SU-DHL-6 (cell line): ENCODE measurements at regions not wholly inside any gene's neighbourhood (a gene's known extent, or its start where the extent isn't known, plus 50 kb on each side); places are given as distances from the start of the nearest gene placed in this dataset.

Source experiments
- H2AFZ ChIP-seq: fragments of 200-600 bp; sonication (generic); 2 replicates; pipeline ENCODE4 v1.6.1; 2014; ENCODE audit warnings: low read depth, mild to moderate bottlenecking, moderate library complexity, mixed read lengths, antibody characterized with exemption, low read length; ENCODE audit not compliant: severe bottlenecking
- H3F3A ChIP-seq: fragments of 200-600 bp; shearing (Covaris generic); 2 replicates; pipeline ENCODE4 v1.6.0; 2016; ENCODE audit warnings: antibody characterized with exemption, mild to moderate bottlenecking; ENCODE audit not compliant: insufficient read depth
- H3K27ac ChIP-seq: fragments of 200-600 bp; sonication (generic); 2 replicates; pipeline ENCODE4 v1.5.1; 2016; ENCODE audit warnings: low read depth, mild to moderate bottlenecking, low read length, moderate library complexity, mixed read lengths
- H3K27me3 ChIP-seq: fragments of 200-600 bp; sonication (generic), shearing (Covaris generic); 2 replicates; pipeline ENCODE4 v1.6.0; 2014; ENCODE audit warnings: mild to moderate bottlenecking, low read length
- H3K36me3 ChIP-seq: fragments of 200-600 bp; sonication (generic); 2 replicates; pipeline ENCODE4 v1.6.1; 2014; ENCODE audit warnings: mild to moderate bottlenecking, low read length, mixed read lengths
- H3K4me2 ChIP-seq: fragments of 300-600, 200-600 bp; shearing (Covaris generic), sonication (generic); 2 replicates; pipeline ENCODE4 v1.6.0; 2014; ENCODE audit warnings: low read length, low read depth, mild to moderate bottlenecking; ENCODE audit not compliant: poor library complexity, severe bottlenecking
- H3K4me3 ChIP-seq: fragments of 200-600 bp; sonication (generic); 2 replicates; pipeline ENCODE4 v1.5.1; 2014; ENCODE audit warnings: antibody characterized with exemption, low read length, mild to moderate bottlenecking, mixed read lengths; ENCODE audit not compliant: insufficient read depth, poor library complexity, severe bottlenecking
- H3K79me2 ChIP-seq: fragments of 200-600 bp; sonication (generic); 2 replicates; pipeline ENCODE4 v1.6.1; 2014; ENCODE audit warnings: mild to moderate bottlenecking, low read length, moderate library complexity; ENCODE audit not compliant: insufficient read depth
- H3K9ac ChIP-seq: fragments of 200-600 bp; sonication (generic); 2 replicates; pipeline ENCODE4 v1.7.0; 2014; ENCODE audit warnings: mild to moderate bottlenecking, low read length
- H3K9me2 ChIP-seq: fragments of 200-600 bp; sonication (generic); replicated peaks from 2 replicates; pipeline ENCODE4 v1.6.1; 2014; ENCODE audit warnings: low read length; ENCODE audit not compliant: insufficient read depth
- H3K9me3 ChIP-seq: fragments of 200-600 bp; sonication (generic); 2 replicates; pipeline ENCODE4 v1.6.1; 2014; ENCODE audit warnings: low read length, mixed read lengths; ENCODE audit not compliant: insufficient read depth
- H4K20me1 ChIP-seq: fragments of 200-600 bp; sonication (generic); 2 replicates; pipeline ENCODE4 v1.6.1; 2014; ENCODE audit warnings: low read depth, mild to moderate bottlenecking, antibody characterized with exemption, low read length, moderate library complexity, mixed read lengths
- EZH2phosphoT487 ChIP-seq: fragments of 200-600 bp; sonication (generic), shearing (Covaris generic); conservative IDR thresholded peaks from 2 replicates; pipeline ENCODE4 v1.6.1; 2018; ENCODE audit warnings: mild to moderate bottlenecking, antibody characterized with exemption, low read length, moderate library complexity, mixed read lengths
- TF ChIP-seq, protein P1 (sequence below): fragments of 200-600 bp; sonication (generic); IDR thresholded peaks from one replicate; pipeline ENCODE4 v1.5.1; 2017; ENCODE audit warnings: antibody characterized with exemption, mild to moderate bottlenecking, low read length, moderate library complexity; ENCODE audit not compliant: insufficient read depth, poor library complexity, severe bottlenecking

DNA sequence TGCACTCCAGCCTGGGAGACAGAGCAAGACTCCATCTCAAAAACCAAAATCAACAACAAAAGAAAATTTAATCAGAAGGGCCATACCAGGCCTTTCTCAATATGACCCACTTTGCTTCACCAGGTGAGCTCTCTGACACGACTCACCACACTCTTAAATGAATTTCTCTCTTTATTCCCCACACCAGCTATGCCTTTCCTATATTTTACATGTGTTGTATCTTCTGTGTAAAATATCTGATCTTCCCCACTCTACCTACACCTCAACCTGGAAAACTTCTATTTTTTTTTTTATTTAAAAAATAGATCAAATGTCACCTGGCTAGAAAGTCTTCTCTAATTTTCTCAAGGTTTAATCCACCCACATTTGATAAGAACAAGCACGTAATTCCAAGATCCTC lies 77.6 kb upstream of the SLC39A8 start:
- Histone ChIP-seq H3K27ac (no peak overlapping the region), H3F3A (no peaks in the 10 kb centered on the region), H3K36me3 (no peaks in the 10 kb centered on the region), H4K20me1 (no peaks in the 10 kb centered on the region), H3K9me2 (no peaks in the 10 kb centered on the region), H3K4me3 (no peak overlapping the region), H3K79me2 (no peaks in the 10 kb centered on the region), H3K4me2 (no peak overlapping the region), H3K27me3 (no peaks in the 10 kb centered on the region), H2AFZ (no peak overlapping the region), H3K9me3 (no peaks in the 10 kb centered on the region), H3K9ac (no peak overlapping the region)
- TF ChIP-seq, protein P1, sequence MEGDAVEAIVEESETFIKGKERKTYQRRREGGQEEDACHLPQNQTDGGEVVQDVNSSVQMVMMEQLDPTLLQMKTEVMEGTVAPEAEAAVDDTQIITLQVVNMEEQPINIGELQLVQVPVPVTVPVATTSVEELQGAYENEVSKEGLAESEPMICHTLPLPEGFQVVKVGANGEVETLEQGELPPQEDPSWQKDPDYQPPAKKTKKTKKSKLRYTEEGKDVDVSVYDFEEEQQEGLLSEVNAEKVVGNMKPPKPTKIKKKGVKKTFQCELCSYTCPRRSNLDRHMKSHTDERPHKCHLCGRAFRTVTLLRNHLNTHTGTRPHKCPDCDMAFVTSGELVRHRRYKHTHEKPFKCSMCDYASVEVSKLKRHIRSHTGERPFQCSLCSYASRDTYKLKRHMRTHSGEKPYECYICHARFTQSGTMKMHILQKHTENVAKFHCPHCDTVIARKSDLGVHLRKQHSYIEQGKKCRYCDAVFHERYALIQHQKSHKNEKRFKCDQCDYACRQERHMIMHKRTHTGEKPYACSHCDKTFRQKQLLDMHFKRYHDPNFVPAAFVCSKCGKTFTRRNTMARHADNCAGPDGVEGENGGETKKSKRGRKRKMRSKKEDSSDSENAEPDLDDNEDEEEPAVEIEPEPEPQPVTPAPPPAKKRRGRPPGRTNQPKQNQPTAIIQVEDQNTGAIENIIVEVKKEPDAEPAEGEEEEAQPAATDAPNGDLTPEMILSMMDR, result no peak
- TF ChIP-seq EZH2phosphoT487, result no peak

DNA sequence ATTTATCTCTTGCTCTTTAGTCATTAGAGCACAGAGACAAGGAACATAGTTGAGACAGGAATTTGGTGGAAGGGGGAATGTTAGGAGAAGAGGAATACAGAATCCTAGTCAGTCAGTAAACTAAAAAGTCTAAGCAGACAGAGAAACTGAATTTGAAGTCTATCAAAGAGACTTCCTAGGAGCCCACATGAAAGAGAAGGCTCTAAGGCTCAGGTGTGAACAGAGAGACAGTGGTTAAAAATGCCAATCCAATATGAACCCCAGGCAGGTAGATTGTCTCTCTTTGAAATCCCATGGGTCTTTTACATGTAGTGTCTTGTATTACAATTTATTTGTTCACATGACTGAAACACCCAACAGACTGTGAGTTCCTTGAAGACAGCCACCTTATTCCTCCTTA lies 77.8 kb upstream of the NFKB1 start:
- Histone ChIP-seq H3K4me3 (no peak overlapping the region), H2AFZ (no peak overlapping the region), H3K79me2 (no peaks in the 10 kb centered on the region), H3K27ac (no peak overlapping the region), H3K4me2 (no peak overlapping the region), H3F3A (no peaks in the 10 kb centered on the region), H3K36me3 (no peaks in the 10 kb centered on the region), H3K9me2 (no peaks in the 10 kb centered on the region), H3K27me3 (no peaks in the 10 kb centered on the region), H4K20me1 (no peaks in the 10 kb centered on the region), H3K9ac (no peak overlapping the region), H3K9me3 (no peaks in the 10 kb centered on the region)
- TF ChIP-seq, protein P1, result no peak
- no peak for TF ChIP-seq EZH2phosphoT487

DNA sequence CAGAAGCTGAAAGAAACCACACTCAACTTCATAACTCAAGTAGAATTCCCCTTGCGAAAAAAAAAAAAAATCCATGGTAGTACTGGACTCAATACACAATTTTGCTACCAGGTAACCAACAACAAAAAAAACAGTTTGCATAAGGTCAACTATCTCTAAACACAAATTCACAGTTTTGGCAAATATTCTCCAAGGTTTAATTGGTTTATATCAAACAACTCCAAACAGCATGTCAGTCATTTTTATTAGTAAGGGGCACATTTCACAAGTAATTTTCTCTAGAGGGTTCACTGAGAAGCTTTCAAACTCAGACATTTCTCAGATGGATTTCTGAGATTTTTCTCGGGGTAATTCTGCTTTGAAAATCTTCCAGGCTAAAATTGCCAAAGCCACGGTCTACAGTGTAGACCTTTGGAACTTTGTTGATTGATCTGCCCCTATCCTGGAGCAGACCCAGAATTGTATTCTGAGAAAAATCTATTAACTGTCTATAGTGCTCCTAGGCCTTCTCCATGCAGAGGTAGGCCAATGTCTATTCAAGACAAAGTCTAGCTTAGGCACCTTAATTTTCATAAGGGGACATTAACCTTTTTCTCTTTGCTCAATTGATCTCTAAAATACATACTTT lies 73.7 kb upstream of the NFKB1 start:
- H3K4me2 ChIP-seq, result no peak overlapping the region
- H4K20me1 ChIP-seq, result no peaks in the 10 kb centered on the region
- H3F3A ChIP-seq, result no peaks in the 10 kb centered on the region
- no peak overlapping the region for H3K27ac ChIP-seq
- H3K36me3 ChIP-seq, result no peaks in the 10 kb centered on the region
- no peaks in the 10 kb centered on the region for H3K27me3 ChIP-seq
- no peaks in the 10 kb centered on the region for H3K79me2 ChIP-seq
- H3K4me3 ChIP-seq, result no peak overlapping the region
- H3K9ac ChIP-seq, result no peak overlapping the region
- no peaks in the 10 kb centered on the region for H3K9me3 ChIP-seq
- no peaks in the 10 kb centered on the region for H3K9me2 ChIP-seq
- no peak for TF ChIP-seq EZH2phosphoT487
- TF ChIP-seq, protein P1, result no peak
- no peak overlapping the region for H2AFZ ChIP-seq
